GM18873 (cell line): ENCODE measurements at regions not wholly inside any gene's neighbourhood (a gene's known extent, or its start where the extent isn't known, plus 50 kb on each side); places are given as distances from the start of the nearest gene placed in this dataset.

Source experiments
- ATAC-seq: cut with Tn5 transposase; IDR thresholded peaks from one replicate; pipeline ENCODE4 v1.9.1; 2021; ENCODE audit warnings: mild to moderate bottlenecking, moderate library complexity, moderate number of reproducible peaks; ENCODE audit not compliant: unreplicated experiment, low FRiP score

GRCh38 chr6:14614631-14615030 lies 497.1 kb downstream of the CD83 start:
- no peak for ATAC-seq

DNA sequence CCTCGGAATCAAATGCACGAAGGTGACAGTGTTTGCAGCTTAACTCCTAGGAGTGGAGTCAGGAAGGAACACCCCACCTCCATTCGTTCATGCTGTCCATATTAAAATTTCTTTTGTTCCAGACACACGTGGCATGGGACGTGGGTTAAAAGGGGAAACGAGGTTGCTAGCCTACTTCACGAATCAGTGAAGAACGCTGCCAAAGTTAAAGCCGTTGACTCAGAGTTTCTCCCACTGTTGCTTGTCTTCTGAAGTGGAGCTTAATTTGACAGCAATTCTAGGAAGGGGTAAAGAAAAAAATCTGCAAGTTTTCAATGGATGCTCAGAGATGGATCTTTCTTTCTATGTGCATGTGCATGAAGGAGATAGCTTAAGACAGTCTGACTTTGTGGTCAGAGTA lies 499.1 kb downstream of the CD83 start:
- no peak for ATAC-seq

GRCh38 chr6:14618759-14619418 lies 501.3 kb downstream of the CD83 start:
- ATAC-seq = no peak

- ATAC-seq = no peak
Observed at GRCh38 chr6:14619419-14619781, 501.8 kb downstream of the CD83 start.

GRCh38 chr6:14620522-14620921 lies 502.9 kb downstream of the CD83 start:
- ATAC-seq = no peak

- ATAC-seq = no peak
Observed at GRCh38 chr6:14621518-14621917, 503.9 kb downstream of the CD83 start.

DNA sequence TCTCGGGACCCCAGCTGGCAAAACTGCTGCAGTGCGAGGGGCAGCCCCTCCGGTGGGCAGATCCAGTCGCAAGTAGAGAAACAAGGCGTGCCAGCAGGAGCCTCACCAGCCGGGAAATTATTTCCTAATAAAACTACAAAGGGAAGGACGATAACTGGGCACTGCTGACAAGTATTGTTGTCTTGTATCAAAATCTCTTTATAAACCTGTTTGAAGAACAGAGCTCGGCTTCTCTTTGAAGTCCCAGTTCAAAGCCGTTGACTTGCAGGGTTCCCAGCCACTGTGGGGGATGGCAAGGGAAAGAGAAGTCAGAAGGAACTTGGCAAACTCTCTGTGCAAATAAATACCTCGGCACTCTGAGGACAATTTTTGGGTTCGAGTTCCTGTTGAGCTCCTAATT lies 504.5 kb downstream of the CD83 start:
- ATAC-seq = no peak

DNA sequence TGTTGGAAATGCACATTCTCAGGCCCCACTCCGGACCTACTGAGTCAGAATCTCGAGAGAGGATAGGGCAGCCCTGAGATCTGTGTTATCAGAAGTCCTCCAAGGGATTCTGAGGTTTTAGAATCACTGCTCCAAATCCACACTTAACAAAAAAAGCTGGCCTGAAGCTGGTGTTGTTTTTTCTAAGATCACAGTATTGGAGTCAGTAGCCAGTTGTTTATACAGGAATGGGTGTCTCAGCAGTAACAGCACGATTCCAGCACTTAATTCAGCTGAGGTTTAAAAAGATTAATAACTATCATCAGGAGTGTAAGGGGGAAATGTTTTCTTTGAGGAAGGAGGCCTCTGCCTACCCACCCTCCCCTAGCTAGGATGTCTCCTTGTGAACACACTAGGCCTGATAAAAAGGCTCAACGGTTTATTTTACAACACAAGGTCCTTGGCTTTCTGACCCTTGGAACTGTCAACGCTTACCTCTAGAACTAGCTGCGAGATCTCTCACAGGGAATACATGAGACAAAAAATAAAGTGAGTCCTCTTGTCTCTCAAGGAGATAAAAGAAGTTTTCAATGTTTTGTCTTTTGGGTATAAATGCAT lies 505.4 kb downstream of the CD83 start:
- ATAC-seq = no peak

DNA sequence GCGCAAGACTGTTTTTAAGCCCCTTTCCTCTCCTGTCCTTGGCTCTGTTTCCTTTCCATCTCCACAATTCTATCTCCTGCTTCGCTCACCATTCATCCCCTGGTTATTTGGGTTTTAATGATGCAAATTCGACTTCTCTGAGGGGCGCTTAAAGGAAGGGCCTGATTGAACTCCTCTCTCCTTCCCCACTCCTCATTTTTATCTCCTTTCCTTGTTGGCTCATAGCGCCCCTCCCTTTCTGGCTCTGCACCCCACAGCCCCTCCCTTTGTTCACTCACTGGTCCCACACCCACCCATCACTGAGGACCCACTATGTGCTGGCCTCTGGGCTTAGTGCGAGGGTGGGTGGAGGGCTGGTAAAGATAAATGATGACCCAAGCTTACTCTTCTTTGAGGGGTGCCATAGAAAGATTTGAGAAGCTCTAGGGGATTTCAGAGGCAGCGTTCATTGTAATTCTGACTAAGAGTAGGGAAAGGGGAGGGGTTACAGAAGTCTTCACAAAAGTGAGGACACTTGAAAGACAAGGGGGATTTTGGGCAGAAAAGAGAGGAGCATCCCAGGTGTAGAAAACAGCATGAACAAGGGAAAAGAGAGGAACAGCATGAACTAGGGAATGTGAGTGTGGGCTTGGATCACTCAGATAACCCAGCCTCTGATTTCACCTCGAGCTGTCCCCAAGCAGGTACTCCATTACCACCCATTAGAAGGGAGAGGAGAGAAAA lies 507.8 kb downstream of the CD83 start:
- no peak for ATAC-seq

GRCh38 chr6:14626556-14626955 lies 509.0 kb downstream of the CD83 start:
- no peak for ATAC-seq

DNA sequence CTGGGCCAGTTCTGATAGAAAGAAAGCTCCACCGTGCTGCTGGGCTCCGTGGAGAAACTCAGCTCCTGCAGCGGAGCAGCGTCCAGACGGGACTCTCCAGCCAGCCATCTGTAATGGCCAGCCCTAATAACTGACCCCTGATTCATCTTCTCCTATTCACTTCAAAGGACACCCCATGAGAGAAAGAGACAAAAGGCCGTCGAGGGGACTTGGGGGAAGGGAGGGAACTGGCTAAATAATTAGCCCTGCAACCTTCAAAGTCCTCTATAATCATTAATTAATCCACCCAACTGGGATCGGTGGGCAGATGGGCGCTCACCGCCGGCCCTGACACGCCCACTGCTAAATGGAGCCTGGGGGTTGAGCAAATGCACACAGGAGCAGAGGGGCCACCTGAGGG lies 512.4 kb downstream of the CD83 start:
- no peak for ATAC-seq

GRCh38 chr6:14633479-14633878 lies 515.9 kb downstream of the CD83 start:
- no peak for ATAC-seq

DNA sequence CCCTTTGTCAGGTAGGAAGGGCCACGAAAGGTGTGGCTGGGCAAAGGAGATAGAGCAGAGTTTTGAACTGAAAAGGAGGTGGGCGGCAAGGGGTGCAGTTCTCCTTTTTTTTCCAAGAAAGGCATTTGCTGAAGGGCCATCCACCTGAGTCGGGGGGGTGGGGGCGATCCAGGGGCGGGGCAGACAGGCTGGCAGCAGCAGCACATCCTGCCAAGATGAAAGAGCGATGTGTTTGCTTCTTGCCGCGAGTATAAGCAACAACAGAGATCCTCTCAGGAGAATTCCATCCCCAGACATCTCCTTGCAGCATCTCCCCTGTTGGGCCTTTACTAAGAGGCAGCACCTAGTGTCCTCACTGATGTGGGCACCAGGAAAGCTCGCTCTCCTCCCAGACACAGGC lies 516.5 kb downstream of the CD83 start:
- no peak for ATAC-seq

DNA sequence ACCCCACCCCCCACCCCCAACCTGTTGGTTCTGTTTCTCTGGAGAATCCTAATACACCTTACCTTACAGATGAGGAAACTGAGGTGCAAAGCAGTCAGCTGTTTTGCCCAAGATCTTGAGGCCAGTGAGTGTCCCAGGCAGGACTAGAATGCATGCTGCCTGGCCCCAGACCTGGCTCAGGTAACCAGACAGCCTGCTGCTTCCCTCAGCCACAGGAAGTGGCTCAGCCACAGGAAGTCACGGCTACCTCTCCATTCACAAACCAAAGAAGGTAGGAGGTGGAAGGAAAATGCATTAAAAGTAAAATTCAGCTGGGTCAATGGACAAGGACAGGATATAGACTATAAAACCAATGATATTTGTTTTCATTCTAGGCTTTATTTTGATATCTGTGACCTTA lies 517.6 kb downstream of the CD83 start:
- no peak for ATAC-seq

DNA sequence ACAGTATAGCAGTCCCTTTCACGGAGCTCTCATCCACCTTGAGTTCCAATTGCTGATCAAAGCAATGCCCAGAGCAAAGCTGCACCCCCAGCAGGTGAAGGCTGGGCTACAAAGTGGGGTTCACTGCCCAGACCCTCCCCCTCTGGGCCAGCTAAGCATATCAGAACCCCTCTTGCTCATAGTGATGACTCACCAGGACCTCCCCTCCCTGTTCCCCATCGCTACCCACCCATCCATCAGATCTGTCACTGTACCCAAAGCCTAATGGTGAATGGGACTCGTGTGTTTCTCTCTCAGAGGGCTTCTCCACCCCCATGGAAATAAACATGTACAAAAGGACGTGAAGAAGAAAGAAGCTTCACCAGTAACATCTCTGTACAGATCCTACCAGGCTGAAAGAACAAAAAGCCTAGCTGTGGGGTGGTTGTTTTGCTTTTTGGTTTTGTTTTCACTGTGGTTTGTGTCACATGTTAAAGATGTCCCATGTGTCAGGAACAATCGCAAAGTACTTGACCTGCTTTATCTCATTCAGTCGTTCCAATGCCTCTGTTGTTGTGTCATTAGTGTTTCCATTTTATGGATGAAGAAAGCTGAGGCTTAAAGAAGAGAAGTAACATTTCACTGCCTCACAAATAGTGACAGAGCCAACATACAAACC lies 518.5 kb downstream of the CD83 start:
- ATAC-seq = no peak

GRCh38 chr6:14638435-14638905 lies 520.9 kb downstream of the CD83 start:
- ATAC-seq = no peak

- ATAC-seq = no peak
Observed at GRCh38 chr6:14638906-14639761, 521.6 kb downstream of the CD83 start.

GRCh38 chr6:14639983-14640599 lies 522.5 kb downstream of the CD83 start:
- ATAC-seq = no peak

DNA sequence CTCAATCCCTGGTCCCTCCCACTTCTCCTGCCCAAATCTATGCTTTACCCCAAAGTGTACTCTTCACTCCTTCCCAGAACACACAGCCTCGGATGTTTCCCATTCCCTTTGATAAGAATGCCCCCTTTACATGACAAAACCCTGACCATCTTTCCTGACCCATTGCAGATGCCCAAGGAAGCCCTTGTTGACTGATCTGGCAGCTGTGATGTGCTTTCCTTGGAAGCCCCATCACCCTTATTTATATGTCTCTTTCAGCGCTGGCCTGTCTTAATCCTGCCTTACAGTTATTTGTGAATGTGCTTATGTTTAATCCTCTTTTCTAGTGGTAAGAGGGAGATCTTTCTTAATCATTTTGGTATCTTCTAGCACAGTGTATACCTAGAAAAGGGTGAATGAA lies 523.1 kb downstream of the CD83 start:
- ATAC-seq = no peak
